ENCODE measurements at regions not wholly inside any gene's neighbourhood (a gene's known extent, or its start where the extent isn't known, plus 50 kb on each side); places are given as distances from the start of the nearest gene placed in this dataset.

GRCh38 chr17:73758245-73758644 is 114.0 kb upstream of the SDK2 start:
- no peak for DNase-seq

GRCh38 chr17:73759324-73759723 is 115.1 kb upstream of the SDK2 start:
- no peak for DNase-seq

- DNase-seq = peak; percentile 75
These were observed 115.6 kb upstream of the SDK2 start for GRCh38 chr17:73759734-73760438.

DNA sequence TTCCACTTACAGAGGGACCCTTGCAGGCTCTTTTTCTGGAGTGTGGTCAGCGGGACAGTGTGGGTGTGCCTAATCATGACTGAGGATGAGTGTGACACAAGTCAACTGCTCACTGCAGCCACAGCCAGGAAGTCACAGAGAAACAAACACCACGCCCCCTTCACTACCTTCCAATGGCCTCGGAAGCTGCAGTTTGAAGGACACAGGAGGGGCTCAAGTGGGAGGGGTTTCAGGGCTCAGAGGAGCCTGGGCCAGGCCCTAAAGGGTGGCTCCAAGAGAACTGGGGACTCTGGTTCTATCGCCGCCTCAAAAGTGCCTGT is 116.2 kb upstream of the SDK2 start:
- peak; percentile 75 for DNase-seq

DNA sequence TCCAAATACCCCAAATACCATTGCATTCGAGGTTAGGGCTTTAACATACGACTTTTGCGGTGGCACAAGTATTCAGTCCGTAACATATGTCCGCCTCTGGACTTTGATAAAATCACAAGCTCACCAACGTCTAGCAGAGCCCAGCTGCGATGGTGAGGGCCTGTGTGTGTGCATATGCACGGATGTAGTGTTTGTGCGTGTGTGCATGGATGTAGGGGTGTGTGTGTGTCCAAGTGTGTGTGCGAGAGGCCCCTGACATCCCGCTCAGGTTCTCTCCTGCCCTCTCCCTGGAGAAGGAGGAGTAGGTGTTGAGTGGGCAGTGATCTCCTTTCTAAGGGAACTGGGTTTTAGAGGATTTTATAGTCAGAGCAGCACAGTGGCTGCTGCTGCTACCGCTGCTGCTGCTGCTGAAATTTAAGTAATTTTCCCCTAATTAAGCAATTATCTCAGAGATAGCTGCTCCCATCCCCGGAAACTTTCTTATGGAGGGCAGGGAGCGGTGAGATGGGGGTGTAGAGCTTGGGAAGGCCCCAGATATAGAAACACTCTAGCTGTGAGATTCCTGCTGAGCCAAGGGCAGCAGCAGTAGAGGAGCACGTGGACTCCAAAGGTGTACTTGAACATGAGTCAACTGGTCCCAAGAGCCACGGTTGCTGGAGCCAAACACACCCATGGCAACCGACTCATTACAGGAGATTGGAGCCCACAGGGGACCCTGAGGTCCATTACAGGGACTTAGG is 121.7 kb upstream of the SDK2 start:
- no peak for DNase-seq

- no peak for DNase-seq
These were observed 123.5 kb upstream of the SDK2 start for GRCh38 chr17:73767696-73768095.

DNA sequence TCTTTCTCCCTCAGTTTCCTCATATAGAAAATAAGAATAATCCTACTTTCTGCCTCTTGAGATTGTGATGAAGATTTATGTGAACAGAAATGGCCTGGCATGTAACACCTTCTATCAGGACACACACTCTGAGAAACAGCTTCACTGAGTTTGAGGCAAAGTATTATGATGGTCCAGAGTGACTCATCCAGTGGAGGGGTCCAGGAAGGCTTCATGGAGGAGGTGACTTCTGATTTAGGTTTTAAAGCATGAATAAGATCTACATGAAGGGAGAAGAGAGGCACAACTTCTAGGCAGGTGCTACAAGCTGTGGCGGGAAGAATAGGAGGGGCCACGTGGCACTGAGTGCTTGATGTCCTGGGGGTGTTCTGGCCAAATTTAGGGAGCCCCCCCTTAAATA is 124.4 kb upstream of the SDK2 start:
- no peak for DNase-seq

GRCh38 chr17:73769479-73769878 is 125.2 kb upstream of the SDK2 start:
- no peak for DNase-seq

GRCh38 chr17:73770115-73770848 is 126.0 kb upstream of the SDK2 start:
- no peak for DNase-seq

- DNase-seq = no peak
These were observed 126.6 kb upstream of the SDK2 start for GRCh38 chr17:73770849-73771229.

- DNase-seq = no peak
These were observed 128.0 kb upstream of the SDK2 start for GRCh38 chr17:73772107-73772705.

- no peak for DNase-seq
These were observed 129.5 kb upstream of the SDK2 start for GRCh38 chr17:73773702-73774101.

GRCh38 chr17:73774852-73775251 is 130.6 kb upstream of the SDK2 start:
- DNase-seq = no peak

GRCh38 chr17:73776351-73777130 is 132.3 kb upstream of the SDK2 start:
- no peak for DNase-seq

- DNase-seq = no peak
These were observed 132.8 kb upstream of the SDK2 start for GRCh38 chr17:73777131-73777449.

GRCh38 chr17:73782231-73782630 is 138.0 kb upstream of the SDK2 start:
- no peak for DNase-seq

GRCh38 chr17:73782641-73783381 is 138.6 kb upstream of the SDK2 start:
- no peak for DNase-seq

DNA sequence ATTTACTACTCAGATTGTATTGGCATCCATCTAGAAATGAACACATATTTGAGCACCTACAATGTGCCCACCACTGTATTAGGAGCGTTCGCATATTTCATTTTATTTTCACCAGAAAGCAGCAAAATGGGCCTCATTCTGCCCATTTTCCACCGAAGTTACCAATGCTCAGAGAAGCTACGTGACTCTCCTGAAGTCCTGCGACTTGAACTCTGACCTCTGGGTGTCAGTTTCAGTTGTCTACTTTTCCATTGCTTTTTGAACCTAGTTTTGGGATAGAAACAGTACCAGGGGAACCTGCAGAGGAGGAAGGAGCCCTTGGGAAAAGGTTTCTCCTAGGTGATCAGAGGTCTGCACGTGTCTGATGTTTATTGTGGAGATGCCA is 139.1 kb upstream of the SDK2 start:
- DNase-seq = no peak

GRCh38 chr17:73783945-73784603 is 139.8 kb upstream of the SDK2 start:
- no peak for DNase-seq

DNA sequence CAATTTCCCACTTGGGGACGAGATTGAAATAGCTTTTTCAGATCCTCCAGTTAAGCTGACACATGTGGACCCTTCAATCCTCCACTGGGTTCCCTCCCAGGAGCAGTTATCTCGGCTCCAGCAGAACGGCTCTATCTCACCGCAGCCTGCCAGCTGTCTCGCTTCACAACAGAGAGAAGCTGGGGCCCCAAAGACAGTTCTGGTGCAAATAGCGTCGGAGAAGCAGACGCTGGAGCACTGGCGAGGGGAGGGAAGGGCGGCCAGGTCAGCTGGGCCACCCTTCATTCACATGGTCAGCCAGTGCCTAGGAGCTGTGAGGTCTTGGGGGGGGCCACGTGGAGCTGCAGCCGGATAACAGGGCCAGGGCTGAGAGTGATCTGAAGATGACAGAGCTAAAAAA is 141.3 kb upstream of the SDK2 start:
- DNase-seq = no peak

- DNase-seq = peak; percentile 65
These were observed 141.9 kb upstream of the SDK2 start for GRCh38 chr17:73785958-73786743.

All from NCI-H748 treated with DMSO at 0.1 percent for 48 hours (cell line).